ENCODE measurements at regions not wholly inside any gene's neighbourhood (a gene's known extent, or its start where the extent isn't known, plus 50 kb on each side); places are given as distances from the start of the nearest gene placed in this dataset.

DNA sequence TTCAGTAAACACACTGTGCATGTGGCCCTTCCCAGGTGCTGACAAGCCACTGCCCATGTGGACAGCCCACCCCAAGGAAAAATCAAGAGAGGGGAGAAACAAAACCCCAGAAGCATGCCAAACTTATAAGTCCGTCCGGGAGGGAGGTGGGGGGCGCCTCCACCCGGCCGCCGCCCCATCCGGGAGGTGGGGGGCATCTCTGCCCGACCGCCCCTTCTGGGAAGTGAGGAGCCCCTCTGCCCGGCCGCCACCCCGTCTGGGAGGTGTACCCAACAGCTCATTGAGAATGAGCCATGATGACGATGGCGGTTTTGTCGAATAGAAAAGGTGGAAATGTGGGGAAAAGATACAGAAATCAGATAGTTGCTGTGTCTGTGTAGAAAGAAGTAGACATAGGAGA lies 53.8 kb upstream of the C2CD4B start:
- no peak for DNase-seq (ENCODE audit: low read depth)
- CTCF ChIA-PET, result no interaction called here
- H3K4me3 ChIP-seq (ENCODE audit: low read depth, low read length), result no peak overlapping the region
- peaks cover 5% of the 10 kb centered on the region for H3K27me3 ChIP-seq (ENCODE audit: control insufficient read depth, insufficient read depth, low read length)
- POLR2A ChIA-PET, result no interaction called here
- H3K36me3 ChIP-seq (ENCODE audit: control insufficient read depth, insufficient read depth, low read length), result no peaks in the 10 kb centered on the region
- TF ChIP-seq, protein P1, sequence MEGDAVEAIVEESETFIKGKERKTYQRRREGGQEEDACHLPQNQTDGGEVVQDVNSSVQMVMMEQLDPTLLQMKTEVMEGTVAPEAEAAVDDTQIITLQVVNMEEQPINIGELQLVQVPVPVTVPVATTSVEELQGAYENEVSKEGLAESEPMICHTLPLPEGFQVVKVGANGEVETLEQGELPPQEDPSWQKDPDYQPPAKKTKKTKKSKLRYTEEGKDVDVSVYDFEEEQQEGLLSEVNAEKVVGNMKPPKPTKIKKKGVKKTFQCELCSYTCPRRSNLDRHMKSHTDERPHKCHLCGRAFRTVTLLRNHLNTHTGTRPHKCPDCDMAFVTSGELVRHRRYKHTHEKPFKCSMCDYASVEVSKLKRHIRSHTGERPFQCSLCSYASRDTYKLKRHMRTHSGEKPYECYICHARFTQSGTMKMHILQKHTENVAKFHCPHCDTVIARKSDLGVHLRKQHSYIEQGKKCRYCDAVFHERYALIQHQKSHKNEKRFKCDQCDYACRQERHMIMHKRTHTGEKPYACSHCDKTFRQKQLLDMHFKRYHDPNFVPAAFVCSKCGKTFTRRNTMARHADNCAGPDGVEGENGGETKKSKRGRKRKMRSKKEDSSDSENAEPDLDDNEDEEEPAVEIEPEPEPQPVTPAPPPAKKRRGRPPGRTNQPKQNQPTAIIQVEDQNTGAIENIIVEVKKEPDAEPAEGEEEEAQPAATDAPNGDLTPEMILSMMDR (IDR thresholded peaks at IDR 0.05; ENCODE audit: insufficient read depth, low read depth, low read length), result no peak

DNA sequence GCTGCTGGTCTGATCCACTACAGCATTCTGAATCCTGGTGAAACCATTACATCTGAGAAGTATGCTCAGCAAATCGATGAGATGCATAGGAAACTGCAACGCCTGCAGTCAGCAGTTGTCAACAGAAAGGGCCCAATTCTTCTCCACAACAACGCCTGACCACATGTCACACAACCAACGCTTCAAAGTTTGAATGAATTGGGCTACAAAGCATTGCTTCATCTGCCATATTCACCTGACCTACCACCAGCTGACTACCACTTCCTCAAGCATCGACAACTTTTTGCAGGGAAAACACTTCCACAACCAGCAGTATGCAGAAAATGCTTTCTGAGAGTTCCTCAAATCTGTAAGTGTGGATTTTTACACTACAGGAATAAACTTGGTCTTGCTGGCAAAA lies 54.7 kb upstream of the C2CD4B start:
- POLR2A ChIA-PET, result no interaction called here
- Histone ChIP-seq H3K36me3 (ENCODE audit: control insufficient read depth, insufficient read depth, low read length) (no peaks in the 10 kb centered on the region), H3K4me3 (ENCODE audit: low read depth, low read length) (no peak overlapping the region), H3K27me3 (ENCODE audit: control insufficient read depth, insufficient read depth, low read length) (peaks cover 5% of the 10 kb centered on the region)
- DNase-seq (ENCODE audit: low read depth), result no peak
- CTCF ChIA-PET, result no interaction called here
- TF ChIP-seq, protein P1 (IDR thresholded peaks at IDR 0.05; ENCODE audit: insufficient read depth, low read depth, low read length), result no peak

DNA sequence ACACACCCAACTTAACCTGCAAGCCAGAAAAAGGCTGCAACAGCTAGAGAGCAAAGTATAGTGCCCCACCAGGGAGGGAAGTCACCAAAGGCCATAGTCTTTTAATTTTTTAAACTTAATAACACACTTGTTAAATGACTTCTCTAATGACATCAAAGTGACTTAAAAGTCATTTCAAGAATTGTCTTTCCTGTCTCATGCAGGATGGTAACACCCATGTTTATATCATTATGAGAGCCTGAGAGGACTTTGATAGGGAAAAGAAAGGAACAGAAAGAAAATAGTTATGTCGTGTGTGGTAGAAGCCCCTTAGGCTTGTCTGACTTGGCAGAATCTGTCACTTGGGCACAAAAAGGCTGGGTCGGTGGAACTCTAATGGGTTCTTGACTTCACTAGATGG lies 57.9 kb upstream of the C2CD4B start:
- CTCF ChIA-PET, result no interaction called here
- DNase-seq (ENCODE audit: low read depth), result no peak
- TF ChIP-seq, protein P1 (IDR thresholded peaks at IDR 0.05; ENCODE audit: insufficient read depth, low read depth, low read length), result no peak

DNA sequence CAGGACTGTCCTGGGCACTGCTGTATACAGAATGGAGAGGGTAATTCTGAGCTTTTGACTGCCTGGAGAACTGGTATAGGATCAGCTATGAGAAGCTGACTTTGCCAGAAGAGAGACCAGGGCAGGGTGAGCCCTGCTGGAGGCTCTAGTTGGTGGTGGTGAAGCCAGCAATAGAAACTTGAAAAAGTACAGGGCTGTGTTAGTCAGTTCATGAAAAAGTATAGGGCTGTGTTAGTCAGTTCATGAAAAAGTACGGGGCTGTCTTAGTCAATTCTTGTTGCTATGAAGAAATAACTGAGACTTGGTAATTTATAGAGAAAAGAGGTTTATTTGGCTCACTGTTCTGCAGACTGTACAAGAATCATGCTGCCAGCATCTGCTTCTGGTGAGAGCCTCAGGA lies 63.5 kb upstream of the C2CD4B start:
- no peaks in the 10 kb centered on the region for H3K36me3 ChIP-seq (ENCODE audit: control insufficient read depth, insufficient read depth, low read length)
- no peak for DNase-seq (ENCODE audit: low read depth)
- CTCF ChIA-PET, result interaction anchor here (1.0 kb wide), 1 partner anchor 13 kb away, joined by 3 read pairs; no protein-coding TSS in a partner anchor
- POLR2A ChIA-PET, result no interaction called here
- TF ChIP-seq, protein P1 (IDR thresholded peaks at IDR 0.05; ENCODE audit: insufficient read depth, low read depth, low read length), result no peak
- H3K27me3 ChIP-seq (ENCODE audit: control insufficient read depth, insufficient read depth, low read length), result no peaks in the 10 kb centered on the region
- H3K4me3 ChIP-seq (ENCODE audit: low read depth, low read length), result no peak overlapping the region

More for the DNA sequence above, 57.9 kb upstream of the C2CD4B start:
- Histone ChIP-seq H3K36me3 (ENCODE audit: control insufficient read depth, insufficient read depth, low read length) (no peaks in the 10 kb centered on the region), H3K27me3 (ENCODE audit: control insufficient read depth, insufficient read depth, low read length) (peaks cover 5% of the 10 kb centered on the region), H3K4me3 (ENCODE audit: low read depth, low read length) (no peak overlapping the region)
- POLR2A ChIA-PET, result no interaction called here

DNA sequence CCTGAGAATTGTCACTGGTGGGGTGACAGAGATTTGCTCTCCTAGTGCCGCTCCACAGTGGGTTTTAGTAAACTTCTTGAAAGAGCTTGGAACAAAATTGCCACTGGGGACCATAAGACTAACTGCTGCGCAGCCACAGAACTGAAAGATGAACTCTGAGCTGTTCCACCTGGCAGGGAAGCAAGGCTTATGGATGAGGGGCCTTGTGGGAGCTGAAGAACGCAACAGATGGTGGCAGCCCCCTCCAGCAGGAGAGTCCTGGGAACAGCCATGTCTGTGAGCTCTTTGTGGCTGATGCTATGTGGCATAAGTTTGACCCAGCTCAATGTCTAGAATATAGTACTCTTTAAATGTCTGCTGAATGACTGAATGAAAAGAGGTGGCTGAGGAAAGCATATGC lies 66.8 kb upstream of the C2CD4B start:
- DNase-seq (ENCODE audit: low read depth), result no peak
- Histone ChIP-seq H3K36me3 (ENCODE audit: control insufficient read depth, insufficient read depth, low read length) (no peaks in the 10 kb centered on the region), H3K4me3 (ENCODE audit: low read depth, low read length) (no peak overlapping the region), H3K27me3 (ENCODE audit: control insufficient read depth, insufficient read depth, low read length) (peaks cover 1% of the 10 kb centered on the region; the same call in 1 of the 2 replicates)
- ChIA-PET POLR2A (no interaction called here), CTCF (interaction anchor here (0.7 kb wide), 1 partner anchor 30 kb away, joined by 3 read pairs; no protein-coding TSS in a partner anchor)
- TF ChIP-seq, protein P1 (IDR thresholded peaks at IDR 0.05; ENCODE audit: insufficient read depth, low read depth, low read length), result no peak
